AG04450 (cell line): ENCODE measurements at regions not wholly inside any gene's neighbourhood (a gene's known extent, or its start where the extent isn't known, plus 50 kb on each side); places are given as distances from the start of the nearest gene placed in this dataset.

Experiments
- CTCF ChIA-PET: fragments of 300-600, 350-600 bp; formaldehyde crosslinking; extraction: SDS; loops from one replicate; lab custom pipeline; 2022; ENCODE audit warnings: antibody characterized with exemption, inconsistent platforms; lab: Charles Lee
- POLR2A ChIA-PET: fragments of 350-600 bp; formaldehyde crosslinking; extraction: SDS; loops from one replicate; lab custom pipeline; 2021; ENCODE audit warnings: antibody characterized with exemption, inconsistent platforms; lab: Yijun Ruan, JAX
- DNase-seq: peaks from one replicate; pipeline ENCODE4 v3.0.0-alpha.2; 2011; ENCODE audit warnings: low read depth, low spot score
- H3K27ac ChIP-seq: one replicate; pipeline ENCODE4 v1.5.1; 2012; ENCODE audit warnings: low read depth, low read length, control low read depth
- H3K27me3 ChIP-seq: one replicate; pipeline ENCODE4 v1.6.0; 2012; ENCODE audit warnings: low read length; ENCODE audit not compliant: control insufficient read depth, insufficient read depth
- H3K4me3 ChIP-seq: 2 replicates; pipeline ENCODE4 v1.5.1; 2011; ENCODE audit warnings: mild to moderate bottlenecking, low read depth, low read length, control low read depth
- H3K9me3 ChIP-seq: 2 replicates; pipeline ENCODE4 v1.5.1; 2012; ENCODE audit warnings: low read length; ENCODE audit not compliant: control insufficient read depth, insufficient read depth
- CTCF ChIP-seq: IDR thresholded peaks from 2 replicates; pipeline ENCODE4 v1.5.1; 2011; ENCODE audit warnings: low read depth, low read length, control low read depth, inconsistent platforms

GRCh38 chr5:165242646-165243045 lies 1737.2 kb downstream of the MAT2B start:
- Histone ChIP-seq H3K27ac (no peak overlapping the region), H3K9me3 (no peaks in the 10 kb centered on the region), H3K4me3 (no peak overlapping the region), H3K27me3 (no peaks in the 10 kb centered on the region)
- ChIA-PET POLR2A (interaction anchor here (0.6 kb wide), 1 partner anchor 344 kb away, joined by 3 read pairs; no protein-coding TSS in a partner anchor), CTCF (no interaction called here)
- DNase-seq: no peak
- TF ChIP-seq CTCF: no peak

DNA sequence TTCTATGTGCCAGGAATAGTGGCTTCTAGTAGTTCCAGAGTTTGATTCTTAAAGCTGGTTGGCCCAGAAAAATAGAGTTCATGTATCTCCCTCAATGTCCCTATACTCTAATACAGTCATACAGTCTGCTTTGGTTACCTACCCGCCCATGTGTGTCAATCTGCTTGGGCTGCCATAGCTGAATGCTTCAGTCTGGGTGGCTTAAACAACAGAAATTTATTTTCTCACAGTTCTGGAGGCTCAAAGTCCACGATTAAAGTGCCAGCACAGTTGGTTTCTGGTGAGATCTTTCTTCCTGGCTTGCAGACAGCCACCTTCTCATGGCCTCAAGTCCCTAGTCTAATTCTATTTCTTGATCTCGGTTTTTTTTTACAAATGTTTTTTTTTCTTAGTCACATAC lies 1739.0 kb downstream of the MAT2B start:
- H3K27me3 ChIP-seq: no peaks in the 10 kb centered on the region
- no peak overlapping the region for H3K27ac ChIP-seq
- ChIA-PET POLR2A (no interaction called here), CTCF (no interaction called here)
- H3K4me3 ChIP-seq: no peak overlapping the region
- TF ChIP-seq CTCF: no peak
- H3K9me3 ChIP-seq: no peaks in the 10 kb centered on the region
- no peak for DNase-seq

DNA sequence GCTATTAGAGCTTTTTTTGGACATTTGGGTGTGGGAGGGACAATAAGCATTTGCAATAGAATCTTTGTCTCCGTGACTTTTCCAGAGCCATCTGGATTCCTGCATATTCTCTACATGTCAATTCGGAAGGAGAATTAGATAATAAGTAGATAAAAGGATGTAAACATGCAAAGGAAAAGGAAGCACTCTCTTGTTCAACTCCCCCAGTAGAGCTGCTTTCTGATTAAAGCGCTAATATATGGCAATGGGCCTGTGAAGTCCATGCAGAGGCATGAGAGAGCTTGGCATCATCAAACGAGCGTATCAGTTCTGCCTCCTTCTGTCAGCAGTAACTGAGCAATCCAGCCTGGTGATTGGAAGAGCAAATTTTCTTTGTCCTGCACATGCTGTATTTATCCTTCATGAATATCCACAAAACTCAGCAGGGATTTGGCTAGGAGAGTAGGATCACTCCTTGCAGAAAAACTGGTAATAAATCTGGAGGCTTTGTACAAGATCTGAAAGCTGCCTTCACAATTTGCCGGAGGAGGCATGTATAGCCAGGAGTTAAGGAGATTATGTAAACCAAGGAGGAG lies 1752.9 kb downstream of the MAT2B start:
- POLR2A ChIA-PET: no interaction called here
- Histone ChIP-seq H3K9me3 (no peaks in the 10 kb centered on the region), H3K4me3 (no peak overlapping the region), H3K27ac (no peak overlapping the region), H3K27me3 (no peaks in the 10 kb centered on the region)
- CTCF ChIA-PET: no interaction called here
- DNase-seq: no peak
- TF ChIP-seq CTCF: no peak

GRCh38 chr5:165260426-165260825 lies 1755.0 kb downstream of the MAT2B start:
- Histone ChIP-seq H3K4me3 (no peak overlapping the region), H3K27ac (no peak overlapping the region), H3K9me3 (no peaks in the 10 kb centered on the region), H3K27me3 (no peaks in the 10 kb centered on the region)
- no peak for TF ChIP-seq CTCF
- DNase-seq: no peak
- ChIA-PET POLR2A (no interaction called here), CTCF (interaction anchor here (1.4 kb wide), 1 partner anchor 8 kb away, joined by 3 read pairs; no protein-coding TSS in a partner anchor)

DNA sequence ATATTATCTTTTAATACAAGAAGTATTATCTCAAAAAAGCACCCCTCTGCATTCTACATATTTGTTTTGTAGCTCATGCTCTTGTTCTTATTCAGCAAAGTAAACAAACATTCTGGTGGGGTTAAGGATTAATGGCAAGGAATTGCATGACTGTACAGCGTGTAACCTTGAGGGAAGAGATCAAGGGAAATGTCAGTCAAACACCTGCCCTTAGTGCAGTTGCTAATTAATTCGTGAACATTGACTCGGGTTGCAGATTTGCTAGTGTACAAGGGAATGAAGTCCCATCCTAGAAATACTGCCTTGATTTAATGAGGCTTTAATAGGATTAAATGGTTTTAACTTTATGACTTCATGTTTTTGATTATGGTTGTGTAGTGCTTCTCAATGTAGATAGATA lies 1758.1 kb downstream of the MAT2B start:
- DNase-seq: no peak
- no peak overlapping the region for H3K4me3 ChIP-seq
- CTCF ChIA-PET: no interaction called here
- H3K9me3 ChIP-seq: no peaks in the 10 kb centered on the region
- no peaks in the 10 kb centered on the region for H3K27me3 ChIP-seq
- POLR2A ChIA-PET: no interaction called here
- H3K27ac ChIP-seq: no peak overlapping the region
- TF ChIP-seq CTCF: no peak
